ENCODE measurements at regions not wholly inside any gene's neighbourhood (a gene's known extent, or its start where the extent isn't known, plus 50 kb on each side); places are given as distances from the start of the nearest gene placed in this dataset.
"Not testable (repeated sequence)": the region's sequence is repeated elsewhere in the genome, so short reads cannot be mapped to it uniquely, and the experiment has no call there.

DNA sequence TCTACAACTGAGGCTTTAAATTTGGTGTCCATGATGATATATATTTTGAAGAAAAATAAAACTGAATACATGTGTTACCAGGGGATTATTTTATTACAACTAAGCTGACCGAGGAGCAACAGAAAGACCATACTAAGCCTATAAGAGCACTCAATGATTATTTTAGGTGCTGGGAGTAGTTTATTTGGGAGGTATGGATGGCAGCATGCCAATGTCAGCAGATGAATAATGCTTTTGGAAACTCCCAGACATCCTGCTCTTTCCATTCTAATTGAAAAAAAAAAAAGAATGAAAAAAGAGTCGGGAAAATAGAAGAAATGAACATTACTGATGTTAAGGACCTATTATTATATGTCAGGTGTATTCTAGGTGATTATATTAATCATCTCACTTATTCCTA is 441.2 kb downstream of the BTG1 start:
- Histone ChIP-seq H3K27me3 (no peaks in the 10 kb centered on the region), H3K36me3 (no peaks in the 10 kb centered on the region), H3K4me1 (peaks cover 0 to 5% (median 0%) of the 10 kb centered on the region in 3 donors), H3K4me3 (no peak overlapping the region), H3K27ac (no peak overlapping the region), H3K9me3 (no peaks in the 10 kb centered on the region)
- no peak for ATAC-seq
- 20 to 28% methylated on average over 2 of the region's 2 CpGs for WGBS, 2 donors (ENCODE audit: low coverage in 1 of 2)
- TF ChIP-seq EP300 (IDR thresholded peaks at IDR 0.05) (no peak), POLR2AphosphoS5 (IDR thresholded peaks at IDR 0.05) (no peak), POLR2A (IDR thresholded peaks at IDR 0.05) (no peak)
- TF ChIP-seq, protein P1, sequence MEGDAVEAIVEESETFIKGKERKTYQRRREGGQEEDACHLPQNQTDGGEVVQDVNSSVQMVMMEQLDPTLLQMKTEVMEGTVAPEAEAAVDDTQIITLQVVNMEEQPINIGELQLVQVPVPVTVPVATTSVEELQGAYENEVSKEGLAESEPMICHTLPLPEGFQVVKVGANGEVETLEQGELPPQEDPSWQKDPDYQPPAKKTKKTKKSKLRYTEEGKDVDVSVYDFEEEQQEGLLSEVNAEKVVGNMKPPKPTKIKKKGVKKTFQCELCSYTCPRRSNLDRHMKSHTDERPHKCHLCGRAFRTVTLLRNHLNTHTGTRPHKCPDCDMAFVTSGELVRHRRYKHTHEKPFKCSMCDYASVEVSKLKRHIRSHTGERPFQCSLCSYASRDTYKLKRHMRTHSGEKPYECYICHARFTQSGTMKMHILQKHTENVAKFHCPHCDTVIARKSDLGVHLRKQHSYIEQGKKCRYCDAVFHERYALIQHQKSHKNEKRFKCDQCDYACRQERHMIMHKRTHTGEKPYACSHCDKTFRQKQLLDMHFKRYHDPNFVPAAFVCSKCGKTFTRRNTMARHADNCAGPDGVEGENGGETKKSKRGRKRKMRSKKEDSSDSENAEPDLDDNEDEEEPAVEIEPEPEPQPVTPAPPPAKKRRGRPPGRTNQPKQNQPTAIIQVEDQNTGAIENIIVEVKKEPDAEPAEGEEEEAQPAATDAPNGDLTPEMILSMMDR (IDR thresholded peaks at IDR 0.05), result no peak

DNA sequence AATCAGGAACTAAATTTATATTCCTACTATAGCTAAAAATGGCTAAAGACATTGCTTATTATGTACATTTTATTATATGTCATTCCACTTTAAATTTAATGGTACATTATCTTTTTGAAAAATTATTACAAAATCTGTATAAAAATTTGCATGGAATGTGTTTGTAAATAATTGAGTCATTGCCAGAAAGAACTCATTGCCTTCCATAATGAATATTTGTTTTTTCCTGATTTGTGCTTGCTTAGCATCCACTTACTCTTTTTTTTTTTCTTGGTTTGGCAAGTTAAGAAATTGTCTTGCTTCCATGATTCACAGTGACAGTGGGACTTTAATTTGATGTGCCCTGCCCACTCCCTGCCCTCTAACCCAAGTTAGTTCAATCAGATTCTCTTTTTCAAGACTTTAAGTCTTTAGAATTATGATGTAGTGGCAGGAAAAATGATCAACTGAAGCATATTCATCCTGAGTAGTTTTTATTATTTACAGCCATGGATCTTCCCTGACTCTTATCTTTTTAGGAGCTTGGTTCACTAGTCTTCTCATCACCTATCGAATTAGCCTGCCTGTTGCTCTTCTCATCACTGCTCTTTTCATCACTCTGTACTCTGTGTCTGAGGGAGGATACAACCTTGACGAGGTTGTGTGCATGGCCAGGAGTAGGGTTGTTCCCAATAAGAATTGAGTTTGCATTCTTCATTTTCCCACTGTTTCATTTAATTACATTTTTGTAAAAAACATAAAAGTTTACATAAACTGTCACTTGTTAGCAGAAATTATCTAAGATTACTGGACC is 442.0 kb downstream of the BTG1 start:
- 83 to 88% methylated on average over 1 to 2 of the region's 2 CpGs for WGBS, 2 donors (ENCODE audit: low coverage in 1 of 2)
- H3K27ac ChIP-seq, result no peak overlapping the region
- no peaks in the 10 kb centered on the region for H3K27me3 ChIP-seq
- no peaks in the 10 kb centered on the region for H3K36me3 ChIP-seq
- ATAC-seq, result no peak
- TF ChIP-seq POLR2A (IDR thresholded peaks at IDR 0.05), result no peak
- no peak for TF ChIP-seq EP300 (IDR thresholded peaks at IDR 0.05)
- TF ChIP-seq, protein P1 (IDR thresholded peaks at IDR 0.05), result no peak
- no peak for TF ChIP-seq POLR2AphosphoS5 (IDR thresholded peaks at IDR 0.05)
- H3K4me1 ChIP-seq, result peaks cover 0 to 5% (median 0%) of the 10 kb centered on the region in 3 donors
- no peaks in the 10 kb centered on the region for H3K9me3 ChIP-seq
- H3K4me3 ChIP-seq, result no peak overlapping the region

DNA sequence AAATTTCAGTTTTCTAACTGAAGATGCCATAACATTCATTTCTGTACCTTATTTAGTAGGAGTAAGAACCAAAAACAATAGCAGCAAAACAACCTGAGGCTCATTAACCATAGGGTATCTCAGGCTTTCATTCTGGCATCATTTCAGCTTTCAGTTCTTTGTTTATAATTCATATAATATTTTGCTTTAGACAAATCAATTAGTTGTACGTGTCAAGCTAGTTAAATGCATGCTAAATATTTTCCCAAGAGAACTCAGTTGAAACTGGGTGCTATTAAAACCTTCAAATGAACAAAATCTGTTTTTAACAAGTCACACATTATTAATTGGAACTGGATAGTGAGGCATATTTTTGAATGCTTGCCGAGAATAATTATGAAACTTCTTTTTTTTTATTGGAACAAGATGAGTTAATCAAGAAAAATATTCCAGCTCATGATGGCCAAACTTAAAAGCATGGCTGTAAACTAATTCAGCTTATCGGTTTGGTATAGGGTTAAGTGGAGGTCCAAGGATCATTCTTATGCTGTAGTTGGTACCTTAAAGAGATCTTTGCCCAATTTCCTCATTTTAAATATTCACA is 442.7 kb downstream of the BTG1 start:
- no peak for ATAC-seq
- H3K4me1 ChIP-seq, result peaks cover 0 to 5% (median 0%) of the 10 kb centered on the region in 3 donors
- no peaks in the 10 kb centered on the region for H3K9me3 ChIP-seq
- no peaks in the 10 kb centered on the region for H3K27me3 ChIP-seq
- H3K36me3 ChIP-seq, result no peaks in the 10 kb centered on the region
- no peak overlapping the region for H3K27ac ChIP-seq
- no peak overlapping the region for H3K4me3 ChIP-seq
- TF ChIP-seq POLR2AphosphoS5 (IDR thresholded peaks at IDR 0.05), result no peak
- TF ChIP-seq POLR2A (IDR thresholded peaks at IDR 0.05), result no peak
- TF ChIP-seq, protein P1 (IDR thresholded peaks at IDR 0.05), result no peak
- no peak for TF ChIP-seq EP300 (IDR thresholded peaks at IDR 0.05)
- 32 to 49% methylated on average over 3 of the region's 3 CpGs for WGBS, 2 donors (ENCODE audit: low coverage in 1 of 2)

DNA sequence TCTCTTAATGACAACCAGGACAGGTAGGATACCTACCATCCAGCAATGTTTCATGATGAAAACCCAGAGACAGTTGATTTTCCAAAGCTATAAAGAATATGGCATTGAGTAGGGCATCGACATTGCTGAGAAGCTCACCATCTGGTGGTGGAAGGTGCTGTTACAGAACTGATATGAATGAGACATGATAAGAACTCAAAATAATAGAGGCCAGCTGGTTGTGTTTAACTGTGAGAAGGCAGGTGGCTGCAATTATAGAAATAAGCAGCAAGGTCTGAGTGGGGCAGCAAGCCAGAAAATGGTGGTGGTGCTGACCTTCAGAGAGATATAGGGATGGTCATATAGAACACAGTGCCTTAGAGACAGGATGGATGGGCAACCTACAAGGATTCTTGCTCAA is 449.7 kb downstream of the BTG1 start:
- Histone ChIP-seq H3K27ac (no peak overlapping the region), H3K9me3 (no peaks in the 10 kb centered on the region), H3K36me3 (no peaks in the 10 kb centered on the region), H3K4me1 (no peaks in the 10 kb centered on the region), H3K27me3 (no peaks in the 10 kb centered on the region), H3K4me3 (no peak overlapping the region)
- TF ChIP-seq EP300 (IDR thresholded peaks at IDR 0.05) (no peak), POLR2AphosphoS5 (IDR thresholded peaks at IDR 0.05) (no peak), POLR2A (IDR thresholded peaks at IDR 0.05) (no peak)
- no peak for ATAC-seq
- whole genome bisulfite sequencing, 2 donors (ENCODE audit: low coverage in 1 of 2), result 80% methylated on average over 1 of the region's 1 CpG; no CpG with 5 or more reads in 1 of the 2 donors

DNA sequence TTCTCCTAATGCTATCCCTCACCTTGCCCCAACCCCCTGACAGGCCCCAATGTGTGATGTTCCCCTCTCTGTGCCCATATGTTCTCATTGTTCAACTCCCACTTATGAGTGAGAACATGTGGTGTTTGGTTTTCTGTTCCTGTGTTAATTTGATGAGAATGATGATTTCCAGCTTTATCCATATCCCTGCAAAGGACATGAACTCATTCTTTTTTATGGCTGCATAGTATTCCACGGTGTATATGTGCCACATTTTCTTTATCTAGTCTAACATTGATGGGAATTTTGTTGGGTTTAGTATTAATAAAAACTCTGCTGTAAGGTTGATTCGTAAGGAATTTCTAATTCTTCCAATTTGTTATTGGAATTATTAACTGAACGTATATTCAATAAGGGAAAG is 450.2 kb downstream of the BTG1 start:
- WGBS, 2 donors (ENCODE audit: low coverage in 1 of 2), result 78 to 94% methylated on average over 3 of the region's 3 CpGs
- H3K4me3 ChIP-seq, H3K27ac ChIP-seq, H3K4me1 ChIP-seq, H3K27me3 ChIP-seq, H3K9me3 ChIP-seq, H3K36me3 ChIP-seq, ATAC-seq: not testable (repeated sequence)

DNA sequence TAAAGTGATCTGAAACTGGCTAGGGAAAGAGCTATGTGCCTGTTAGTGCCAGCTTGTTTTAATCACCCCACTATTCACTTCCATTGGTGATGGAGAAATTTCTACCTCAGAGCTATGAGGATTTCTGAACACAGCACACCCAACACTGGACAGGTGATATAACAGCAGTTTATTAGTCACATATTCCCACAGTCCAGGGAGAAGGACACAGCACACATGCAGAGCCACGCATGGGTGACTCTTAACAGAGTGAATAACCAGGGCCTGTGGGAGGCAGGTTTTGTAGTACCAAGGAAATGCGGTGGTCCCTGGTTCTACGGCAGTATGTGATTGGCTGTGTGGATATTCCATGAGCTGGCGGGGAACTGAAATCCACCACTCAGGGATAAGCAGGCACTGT is 455.1 kb downstream of the BTG1 start:
- H3K9me3 ChIP-seq, result no peaks in the 10 kb centered on the region
- TF ChIP-seq, protein P1 (IDR thresholded peaks at IDR 0.05), result no peak
- TF ChIP-seq POLR2AphosphoS5 (IDR thresholded peaks at IDR 0.05) (no peak), POLR2A (IDR thresholded peaks at IDR 0.05) (no peak), EP300 (IDR thresholded peaks at IDR 0.05) (no peak)
- no peaks in the 10 kb centered on the region for H3K36me3 ChIP-seq
- 89 to 100% methylated on average over 1 to 4 of the region's 4 CpGs for WGBS, 2 donors (ENCODE audit: low coverage in 1 of 2)
- H3K4me1 ChIP-seq, result no peaks in the 10 kb centered on the region
- ATAC-seq, result no peak
- no peak overlapping the region for H3K4me3 ChIP-seq
- no peak overlapping the region for H3K27ac ChIP-seq
- H3K27me3 ChIP-seq, result no peaks in the 10 kb centered on the region
